ENCODE measurements at regions not wholly inside any gene's neighbourhood (a gene's known extent, or its start where the extent isn't known, plus 50 kb on each side); places are given as distances from the start of the nearest gene placed in this dataset.
"Not testable (repeated sequence)": the region's sequence is repeated elsewhere in the genome, so short reads cannot be mapped to it uniquely, and the experiment has no call there.

GRCh38 chr1:88503646-88504045, 180.4 kb upstream of the PKN2 start:
- Mint-ChIP-seq H3K27me3 (no peaks in the 10 kb centered on the region), H3K4me1 (no peaks in the 10 kb centered on the region), H3K36me3 (ENCODE audit: low read depth) (no peaks in the 10 kb centered on the region), H3K9me3 (no peaks in the 10 kb centered on the region), H3K27ac (no peak overlapping the region), H3K4me3 (no peak overlapping the region)
- intact Hi-C loops (cut with micrococcal nuclease), result no loop called here
- DNase-seq, result no peak

- DNase-seq, result no peak
- H3K9me3 Mint-ChIP-seq, result no peaks in the 10 kb centered on the region
- intact Hi-C loops (cut with micrococcal nuclease), result no loop called here
Measured at GRCh38 chr1:88504601-88505000, 179.5 kb upstream of the PKN2 start.

GRCh38 chr1:88509379-88509778, 174.7 kb upstream of the PKN2 start:
- Mint-ChIP-seq H3K4me3 (no peak overlapping the region), H3K27me3 (no peaks in the 10 kb centered on the region), H3K36me3 (ENCODE audit: low read depth) (no peaks in the 10 kb centered on the region), H3K9me3 (no peaks in the 10 kb centered on the region), H3K27ac (no peak overlapping the region), H3K4me1 (no peaks in the 10 kb centered on the region)
- intact Hi-C loops (cut with micrococcal nuclease), result no loop called here
- DNase-seq, result no peak

More at GRCh38 chr1:88504601-88505000, 179.5 kb upstream of the PKN2 start:
- H3K36me3 Mint-ChIP-seq (ENCODE audit: low read depth), result no peaks in the 10 kb centered on the region
- H3K27me3 Mint-ChIP-seq, result no peaks in the 10 kb centered on the region
- H3K4me1 Mint-ChIP-seq, result no peaks in the 10 kb centered on the region
- no peak overlapping the region for H3K4me3 Mint-ChIP-seq
- H3K27ac Mint-ChIP-seq, result no peak overlapping the region

GRCh38 chr1:88514544-88515060, 169.5 kb upstream of the PKN2 start:
- H3K9me3 Mint-ChIP-seq, result no peaks in the 10 kb centered on the region
- DNase-seq, result no peak
- no peak overlapping the region for H3K27ac Mint-ChIP-seq
- no peaks in the 10 kb centered on the region for H3K36me3 Mint-ChIP-seq (ENCODE audit: low read depth)
- no peak overlapping the region for H3K4me3 Mint-ChIP-seq
- H3K27me3 Mint-ChIP-seq, result peaks cover 2% of the 10 kb centered on the region
- H3K4me1 Mint-ChIP-seq, result no peaks in the 10 kb centered on the region
- intact Hi-C loops (cut with micrococcal nuclease), result no loop called here

GRCh38 chr1:88517499-88517898, 166.6 kb upstream of the PKN2 start:
- H3K4me1 Mint-ChIP-seq; H3K4me3 Mint-ChIP-seq; DNase-seq; H3K36me3 Mint-ChIP-seq (ENCODE audit: low read depth); H3K27ac Mint-ChIP-seq; intact Hi-C loops (cut with micrococcal nuclease); H3K9me3 Mint-ChIP-seq; H3K27me3 Mint-ChIP-seq: not testable (repeated sequence)

GRCh38 chr1:88519156-88519555, 164.9 kb upstream of the PKN2 start:
- no peaks in the 10 kb centered on the region for H3K9me3 Mint-ChIP-seq
- H3K27ac Mint-ChIP-seq, result no peak overlapping the region
- intact Hi-C loops (cut with micrococcal nuclease), result no loop called here
- no peak overlapping the region for H3K4me3 Mint-ChIP-seq
- H3K4me1 Mint-ChIP-seq, result no peaks in the 10 kb centered on the region
- DNase-seq, result no peak
- H3K36me3 Mint-ChIP-seq (ENCODE audit: low read depth), result no peaks in the 10 kb centered on the region
- H3K27me3 Mint-ChIP-seq, result peaks cover 4% of the 10 kb centered on the region

- no peak overlapping the region for H3K27ac Mint-ChIP-seq
- H3K4me1 Mint-ChIP-seq, result no peaks in the 10 kb centered on the region
- peaks cover 2% of the 10 kb centered on the region for H3K27me3 Mint-ChIP-seq
- H3K9me3 Mint-ChIP-seq, result no peaks in the 10 kb centered on the region
- DNase-seq, result no peak
- intact Hi-C loops (cut with micrococcal nuclease), result no loop called here
- no peaks in the 10 kb centered on the region for H3K36me3 Mint-ChIP-seq (ENCODE audit: low read depth)
- H3K4me3 Mint-ChIP-seq, result no peak overlapping the region
Measured at GRCh38 chr1:88523854-88524528, 160.1 kb upstream of the PKN2 start.

GRCh38 chr1:88526456-88526855, 157.6 kb upstream of the PKN2 start:
- DNase-seq, result no peak
- H3K27me3 Mint-ChIP-seq, result peaks cover 13% of the 10 kb centered on the region
- no peak overlapping the region for H3K27ac Mint-ChIP-seq
- no peak overlapping the region for H3K4me3 Mint-ChIP-seq
- H3K36me3 Mint-ChIP-seq (ENCODE audit: low read depth), result no peaks in the 10 kb centered on the region
- intact Hi-C loops (cut with micrococcal nuclease), result no loop called here
- H3K4me1 Mint-ChIP-seq, result no peaks in the 10 kb centered on the region
- H3K9me3 Mint-ChIP-seq, result no peaks in the 10 kb centered on the region

- H3K27ac Mint-ChIP-seq, result no peak overlapping the region
- intact Hi-C loops (cut with micrococcal nuclease), result no loop called here
- no peaks in the 10 kb centered on the region for H3K36me3 Mint-ChIP-seq (ENCODE audit: low read depth)
- no peak for DNase-seq
- no peak overlapping the region for H3K4me3 Mint-ChIP-seq
- no peaks in the 10 kb centered on the region for H3K4me1 Mint-ChIP-seq
- H3K9me3 Mint-ChIP-seq, result no peaks in the 10 kb centered on the region
- peaks cover 13% of the 10 kb centered on the region for H3K27me3 Mint-ChIP-seq
Measured at GRCh38 chr1:88528792-88529191, 155.3 kb upstream of the PKN2 start.

- Mint-ChIP-seq H3K36me3 (ENCODE audit: low read depth) (no peaks in the 10 kb centered on the region), H3K27ac (no peak overlapping the region), H3K9me3 (no peaks in the 10 kb centered on the region), H3K4me3 (no peak overlapping the region), H3K27me3 (peaks cover 13% of the 10 kb centered on the region), H3K4me1 (no peaks in the 10 kb centered on the region)
- DNase-seq, result no peak
- intact Hi-C loops (cut with micrococcal nuclease), result no loop called here
Measured at GRCh38 chr1:88529581-88529980, 154.5 kb upstream of the PKN2 start.

- Mint-ChIP-seq H3K36me3 (ENCODE audit: low read depth) (no peaks in the 10 kb centered on the region), H3K27ac (no peak overlapping the region), H3K4me1 (no peaks in the 10 kb centered on the region), H3K4me3 (no peak overlapping the region), H3K9me3 (no peaks in the 10 kb centered on the region), H3K27me3 (peaks cover 13% of the 10 kb centered on the region)
- no peak for DNase-seq
- intact Hi-C loops (cut with micrococcal nuclease), result no loop called here
Measured at GRCh38 chr1:88530246-88530645, 153.8 kb upstream of the PKN2 start.

- DNase-seq, result no peak
- H3K9me3 Mint-ChIP-seq, result no peaks in the 10 kb centered on the region
- no peaks in the 10 kb centered on the region for H3K36me3 Mint-ChIP-seq (ENCODE audit: low read depth)
- peaks cover 8% of the 10 kb centered on the region for H3K27me3 Mint-ChIP-seq
- no peak overlapping the region for H3K4me3 Mint-ChIP-seq
- intact Hi-C loops (cut with micrococcal nuclease), result no loop called here
- no peak overlapping the region for H3K27ac Mint-ChIP-seq
- no peaks in the 10 kb centered on the region for H3K4me1 Mint-ChIP-seq
Measured at GRCh38 chr1:88537787-88538186, 146.3 kb upstream of the PKN2 start.

- Mint-ChIP-seq H3K27me3 (peaks cover 8% of the 10 kb centered on the region), H3K36me3 (ENCODE audit: low read depth) (no peaks in the 10 kb centered on the region), H3K9me3 (no peaks in the 10 kb centered on the region), H3K27ac (no peak overlapping the region), H3K4me1 (no peaks in the 10 kb centered on the region), H3K4me3 (no peak overlapping the region)
- intact Hi-C loops (cut with micrococcal nuclease), result no loop called here
- DNase-seq, result no peak
Measured at GRCh38 chr1:88538222-88538899, 145.7 kb upstream of the PKN2 start.

- intact Hi-C loops (cut with micrococcal nuclease), result no loop called here
- Mint-ChIP-seq H3K4me1 (no peaks in the 10 kb centered on the region), H3K36me3 (ENCODE audit: low read depth) (no peaks in the 10 kb centered on the region), H3K27ac (no peak overlapping the region), H3K4me3 (no peak overlapping the region), H3K9me3 (no peaks in the 10 kb centered on the region), H3K27me3 (peaks cover 5% of the 10 kb centered on the region)
- no peak for DNase-seq
Measured at GRCh38 chr1:88540255-88540654, 143.8 kb upstream of the PKN2 start.
